HG03159 (cell line): ENCODE measurements at regions not wholly inside any gene's neighbourhood (a gene's known extent, or its start where the extent isn't known, plus 50 kb on each side); places are given as distances from the start of the nearest gene placed in this dataset.

Source experiments
- ATAC-seq: cut with Tn5 transposase; IDR thresholded peaks from one replicate; pipeline ENCODE4 v1.9.1; 2021; ENCODE audit warnings: mild to moderate bottlenecking, moderate library complexity; ENCODE audit not compliant: unreplicated experiment

DNA sequence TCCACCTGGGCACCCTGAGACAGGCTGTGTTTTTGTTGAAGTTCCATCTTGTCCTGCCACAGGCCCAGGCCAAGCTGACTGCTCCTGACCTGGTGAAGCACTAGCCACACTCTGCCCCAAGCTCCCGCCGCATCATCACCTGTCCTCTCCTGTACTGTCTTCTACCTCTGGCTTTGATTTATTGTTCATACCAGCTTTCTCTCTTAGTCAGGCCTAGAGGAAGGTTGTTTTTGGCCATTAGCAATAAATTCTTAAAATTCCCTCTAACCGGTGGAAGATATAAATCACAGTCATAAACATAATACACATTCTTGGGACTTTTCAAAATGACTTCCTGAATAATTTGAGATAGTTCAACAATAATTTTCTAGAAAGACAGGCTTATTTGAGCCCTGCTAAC, 169.4 kb downstream of the DAD1 start:
- ATAC-seq = no peak

GRCh38 chr14:22418631-22419030, 170.4 kb downstream of the DAD1 start:
- ATAC-seq = no peak

DNA sequence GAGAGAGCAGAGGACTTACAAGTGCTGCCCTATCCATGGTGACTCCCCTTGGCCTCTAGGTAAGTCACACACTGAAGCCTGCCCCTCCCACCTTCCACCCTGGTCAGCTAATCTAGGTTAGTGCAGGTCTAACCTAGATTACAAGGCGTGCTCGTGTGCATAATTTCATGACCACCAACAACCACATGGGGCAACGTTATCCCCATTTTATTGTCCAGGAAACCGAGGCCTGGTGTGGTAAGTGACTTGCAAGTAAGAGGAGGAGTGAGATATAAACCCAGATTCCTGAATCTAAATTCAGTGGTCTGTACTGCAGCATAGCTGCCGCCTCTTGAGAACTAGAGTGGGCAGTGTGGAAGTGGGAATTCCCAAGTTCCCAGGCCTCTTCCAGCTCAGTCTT, 171.1 kb downstream of the DAD1 start:
- ATAC-seq = no peak

GRCh38 chr14:22416193-22416592, 172.8 kb downstream of the DAD1 start:
- ATAC-seq = no peak

DNA sequence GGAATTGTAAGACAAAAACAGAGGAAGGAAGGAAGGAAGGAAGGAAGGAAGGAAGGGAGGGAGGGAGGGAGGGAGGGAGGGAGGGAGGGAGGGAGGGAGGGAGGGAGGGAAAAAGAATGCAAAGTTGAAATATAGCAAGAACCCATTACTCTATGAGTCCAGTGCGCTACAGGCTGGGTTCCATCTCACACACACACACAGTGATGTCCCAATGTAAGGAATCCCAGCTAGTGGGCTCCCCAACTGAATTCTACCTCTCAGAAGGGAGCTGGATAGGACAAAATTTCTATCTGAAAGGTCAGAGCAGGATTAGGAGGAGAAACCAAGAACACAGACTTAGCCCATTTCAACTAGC, 173.4 kb downstream of the DAD1 start:
- ATAC-seq = no peak

DNA sequence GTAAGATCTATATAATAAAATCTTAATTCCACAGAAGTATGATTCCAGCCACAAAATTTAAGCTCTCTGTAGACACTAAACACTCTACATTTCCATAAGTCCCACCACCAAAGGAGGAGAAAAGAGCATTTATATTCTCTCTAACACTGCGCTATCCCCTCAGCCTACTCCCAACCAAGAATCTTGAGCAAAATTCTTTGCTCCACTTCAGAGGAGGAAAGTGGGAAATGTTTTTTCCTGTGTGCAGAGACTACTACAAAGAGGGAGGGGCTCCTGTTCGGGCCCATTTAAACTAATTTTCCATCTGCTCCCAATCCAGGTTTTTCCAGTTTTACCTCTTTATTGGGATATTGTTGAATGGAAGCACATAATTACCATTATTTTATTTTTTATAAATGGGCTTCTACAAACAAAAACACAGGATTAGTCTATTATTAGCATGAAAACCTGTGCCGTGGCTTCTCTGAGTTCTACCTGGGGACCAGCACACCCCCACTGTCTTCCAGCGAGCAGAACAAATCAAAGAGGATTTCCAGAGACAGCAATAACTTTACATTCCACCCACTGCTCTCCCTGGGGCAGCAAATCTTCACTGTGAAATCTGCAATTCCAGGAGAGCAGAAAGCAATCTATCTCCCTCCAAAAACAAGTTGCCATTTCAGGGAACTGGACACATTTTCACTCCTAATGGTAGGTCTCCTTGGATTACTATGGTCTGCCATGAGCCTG, 174.0 kb downstream of the DAD1 start:
- no peak for ATAC-seq

GRCh38 chr14:22412926-22413411, 176.1 kb downstream of the DAD1 start:
- no peak for ATAC-seq

DNA sequence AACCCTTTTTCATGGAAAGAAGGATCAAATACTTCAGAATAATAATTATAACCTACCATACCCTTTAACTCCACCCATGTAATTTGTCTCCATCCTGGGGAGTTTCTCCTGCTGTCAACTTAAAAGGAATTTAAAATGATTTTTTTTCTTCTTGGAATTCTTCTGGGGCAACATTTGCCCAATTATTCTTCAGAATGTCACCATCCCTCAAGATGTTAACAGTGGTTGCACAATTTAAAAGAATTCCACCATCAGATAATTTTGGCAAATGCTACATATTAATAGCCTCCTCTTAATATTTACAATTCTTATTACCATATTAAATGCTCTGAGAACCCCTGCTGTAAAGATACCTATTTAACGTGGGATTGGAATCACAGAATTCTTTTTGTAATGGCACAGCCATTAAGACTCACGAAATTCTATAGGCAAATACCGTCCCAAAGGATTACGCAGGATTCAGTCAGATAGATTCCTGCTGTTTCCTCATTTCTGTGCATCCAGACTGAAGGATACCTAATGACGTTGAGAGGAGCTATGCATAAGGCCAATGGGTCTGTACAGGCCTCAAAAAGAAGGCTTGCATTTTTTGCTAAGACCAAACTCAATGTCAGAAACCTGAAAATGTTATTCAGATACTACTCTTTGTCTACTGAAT, 177.5 kb downstream of the DAD1 start:
- no peak for ATAC-seq

GRCh38 chr14:22410497-22410896, 178.5 kb downstream of the DAD1 start:
- no peak for ATAC-seq

DNA sequence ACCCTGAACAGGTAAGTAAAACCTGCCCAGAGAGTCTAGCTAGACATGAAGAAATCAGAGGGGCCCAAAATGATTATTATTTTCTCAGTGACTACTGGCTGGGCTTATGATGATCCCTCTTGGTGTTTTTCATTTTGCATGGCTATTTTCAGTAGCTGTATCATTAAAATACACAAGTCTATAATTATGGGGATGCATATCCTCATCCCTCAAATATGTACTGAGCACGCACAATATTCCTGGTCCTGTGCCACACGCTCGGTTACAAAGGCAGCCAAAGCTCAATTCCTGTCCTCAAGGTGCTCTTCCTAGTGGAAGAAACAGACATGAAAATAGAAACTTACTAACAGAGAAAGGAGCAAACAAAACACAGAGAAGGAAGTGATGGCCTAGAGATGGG, 180.0 kb downstream of the DAD1 start:
- ATAC-seq = no peak

- ATAC-seq = no peak
Measured at GRCh38 chr14:22408547-22408946, 180.5 kb downstream of the DAD1 start.

DNA sequence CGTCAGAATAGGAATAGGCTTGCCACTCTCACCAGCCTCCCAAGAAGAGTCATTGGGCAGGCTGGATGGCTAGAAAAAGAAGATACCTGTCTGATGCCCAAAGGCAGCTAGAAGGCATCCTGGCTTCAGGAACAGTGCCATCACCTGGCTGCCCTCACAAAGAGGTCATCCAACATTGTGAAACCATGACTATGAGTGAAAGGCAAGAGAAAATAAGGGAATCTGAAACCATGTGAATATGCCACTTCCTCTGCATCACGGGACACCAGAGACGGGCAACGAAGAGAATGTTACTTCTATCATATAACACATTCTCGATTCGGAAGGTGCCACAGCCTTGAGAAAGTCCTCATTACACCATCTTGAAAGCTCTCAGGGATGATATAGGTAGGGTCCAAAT, 182.0 kb downstream of the DAD1 start:
- no peak for ATAC-seq

GRCh38 chr14:22405201-22405600, 183.8 kb downstream of the DAD1 start:
- no peak for ATAC-seq

GRCh38 chr14:22403296-22403695, 185.7 kb downstream of the DAD1 start:
- ATAC-seq = no peak

DNA sequence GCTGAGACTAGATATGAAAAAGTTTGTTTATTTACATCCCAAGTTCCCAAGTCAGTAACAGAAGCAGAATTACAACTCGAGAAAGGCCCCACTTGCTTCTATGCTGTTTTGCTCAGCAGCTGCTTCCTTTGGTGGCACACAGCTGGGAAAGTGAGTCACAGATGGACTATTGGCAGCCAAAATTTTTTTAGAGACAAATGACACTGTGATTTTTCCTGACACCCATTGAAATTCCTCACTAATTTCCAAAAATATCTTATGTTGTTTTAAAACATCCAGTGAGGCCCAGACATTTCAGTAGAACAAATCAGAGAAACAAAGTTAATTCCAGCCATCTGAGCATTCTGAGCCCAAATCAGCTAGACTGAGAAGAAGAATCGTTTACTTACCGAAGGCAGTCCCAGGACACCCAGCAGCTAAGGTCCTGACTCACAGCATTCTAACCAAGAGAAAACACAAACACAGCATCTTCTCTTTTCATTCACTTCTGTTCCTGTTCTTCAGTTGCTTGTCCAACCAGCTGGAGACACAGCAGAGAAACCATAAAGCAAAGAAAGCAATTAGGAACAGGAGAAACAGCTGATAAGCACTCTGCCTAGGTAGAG, 188.3 kb downstream of the DAD1 start:
- ATAC-seq = no peak

DNA sequence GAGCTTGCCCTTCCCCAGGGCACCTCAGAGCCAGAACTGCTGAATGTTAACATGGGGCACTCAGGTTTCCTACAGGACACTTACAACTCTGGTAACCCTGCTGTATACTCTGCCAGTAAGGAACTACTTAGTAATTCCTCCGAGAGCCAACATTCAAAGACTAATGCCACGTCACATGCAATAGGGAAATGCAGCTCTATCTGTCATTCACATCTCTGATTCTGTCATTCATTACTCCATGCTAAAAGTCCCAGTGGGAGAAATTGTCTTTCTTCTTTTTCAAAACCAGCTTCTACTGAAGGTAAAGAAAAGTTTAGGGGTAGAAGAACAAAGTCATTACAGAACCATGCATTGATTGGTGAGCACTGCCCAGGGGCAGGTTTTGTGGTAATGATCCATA, 189.2 kb downstream of the DAD1 start:
- no peak for ATAC-seq

GRCh38 chr14:22397221-22397737, 191.7 kb downstream of the DAD1 start:
- no peak for ATAC-seq

DNA sequence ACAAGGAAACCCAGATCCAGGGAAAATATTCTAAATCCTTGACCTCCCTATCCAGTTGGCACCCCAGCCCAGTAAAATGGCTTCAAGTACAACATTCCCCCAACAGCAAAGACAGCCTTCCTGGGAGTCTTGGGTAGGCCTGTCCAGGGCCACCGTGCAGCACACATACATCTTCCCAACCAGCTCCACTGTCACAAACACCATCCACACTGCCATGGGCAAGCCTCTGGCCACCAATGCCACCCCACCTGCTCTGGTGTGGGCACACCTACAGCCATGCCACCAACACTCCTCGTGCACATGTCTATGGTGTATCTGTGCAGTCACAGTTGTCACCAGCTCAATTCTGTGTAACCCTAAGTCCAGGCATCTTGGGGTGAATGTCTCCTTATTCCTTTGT, 193.2 kb downstream of the DAD1 start:
- ATAC-seq = no peak

GRCh38 chr14:22394616-22395015, 194.4 kb downstream of the DAD1 start:
- ATAC-seq = no peak

- no peak for ATAC-seq
Measured at GRCh38 chr14:22393796-22394195, 195.2 kb downstream of the DAD1 start.

- ATAC-seq = no peak
Measured at GRCh38 chr14:22391908-22392565, 197.0 kb downstream of the DAD1 start.
